ENCODE measurements at regions not wholly inside any gene's neighbourhood (a gene's known extent, or its start where the extent isn't known, plus 50 kb on each side); places are given as distances from the start of the nearest gene placed in this dataset.

DNA sequence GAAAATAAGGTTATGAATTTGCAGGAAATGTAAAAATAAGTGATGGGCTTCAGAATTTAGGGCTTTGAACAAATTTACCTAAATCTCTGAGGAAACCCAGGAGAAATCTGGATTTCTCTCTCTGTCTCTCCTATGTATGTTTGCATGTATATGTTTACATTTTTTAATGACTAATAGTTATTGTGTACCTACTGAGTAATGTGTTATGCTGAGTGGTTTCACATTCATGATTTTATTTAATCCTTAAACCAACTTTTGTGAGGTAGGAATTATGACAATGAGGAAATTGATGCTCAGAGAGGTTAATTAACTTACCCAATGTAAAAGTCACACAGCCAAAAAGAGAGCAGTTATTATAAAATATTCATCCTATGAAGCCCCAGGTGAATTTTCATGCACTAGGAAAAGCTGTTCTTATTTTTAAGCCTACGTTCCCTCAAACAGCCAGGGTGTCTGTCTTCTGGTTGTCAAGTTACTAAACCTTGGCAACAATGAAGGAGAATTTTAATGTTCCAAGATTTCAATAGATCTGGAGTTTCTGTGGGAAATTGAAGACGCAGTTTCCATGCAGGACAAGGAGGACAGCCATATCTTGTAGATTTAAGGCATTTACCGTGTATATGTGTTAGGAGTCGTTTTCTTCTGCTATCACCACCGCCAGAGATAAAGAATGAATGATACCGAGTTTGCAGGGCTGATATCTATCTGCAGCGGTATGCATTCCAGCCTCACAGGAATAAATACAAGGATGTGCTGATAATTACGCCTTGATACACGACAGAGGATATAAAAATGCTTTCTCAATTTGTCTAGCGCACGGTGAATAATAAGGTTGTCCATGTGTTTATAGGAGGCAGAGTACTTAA, 484.8 kb downstream of the ZSWIM6 start:
- DNase-seq (no peak), ATAC-seq (no peak)
- Mint-ChIP-seq H3K4me1 (peaks cover under 1% of the 10 kb centered on the region), H3K27me3 (peaks cover 14% of the 10 kb centered on the region), H3K4me3 (no peak overlapping the region), H3K27ac (no peak overlapping the region), H3K36me3 (no peaks in the 10 kb centered on the region), H3K9me3 (ENCODE audit: low read depth) (no peaks in the 10 kb centered on the region)
- CTCF ChIA-PET = interaction anchor here (1.3 kb wide), 1 partner anchor 9 kb away, joined by 3 read pairs; no protein-coding TSS in a partner anchor

DNA sequence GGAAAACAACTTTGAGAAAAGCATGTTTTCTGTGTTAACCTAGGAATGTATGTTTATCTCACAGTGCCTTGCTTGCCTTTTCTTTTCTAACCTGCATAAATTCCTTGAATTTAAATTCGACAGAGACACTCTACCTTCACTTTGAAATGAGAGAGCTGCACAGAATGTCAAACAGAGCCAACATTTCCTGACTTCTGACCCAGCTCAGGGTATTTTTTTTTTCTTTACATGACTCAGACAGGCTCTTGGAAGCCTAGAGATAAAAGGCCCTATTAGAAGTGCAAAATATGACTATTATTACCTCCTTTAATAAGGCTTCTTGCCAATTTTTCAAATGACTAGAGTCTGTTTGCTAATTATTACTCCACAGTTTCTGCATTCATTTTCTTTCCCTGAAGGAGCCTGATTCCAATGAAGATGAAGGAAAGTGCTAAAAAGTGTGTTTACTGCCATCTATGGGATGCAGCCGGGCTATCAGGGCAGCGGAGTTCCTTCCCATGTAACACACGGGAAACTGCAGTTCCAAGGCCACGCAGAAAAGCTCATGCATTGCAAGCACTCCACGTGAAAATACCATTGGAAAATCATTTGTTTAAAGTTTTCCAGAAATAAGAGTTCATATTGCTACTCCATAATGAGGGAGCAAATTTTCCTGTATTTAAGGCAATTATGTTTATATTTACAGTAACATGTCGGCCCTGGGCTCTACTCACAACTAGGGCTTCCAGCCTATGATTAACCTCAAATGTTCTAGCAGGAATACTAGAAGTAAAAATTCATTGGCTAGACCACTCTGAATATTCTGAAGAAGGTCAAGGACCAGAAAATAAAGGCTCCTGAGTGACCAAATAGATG, 485.6 kb downstream of the ZSWIM6 start:
- ATAC-seq (no peak), DNase-seq (no peak)
- Mint-ChIP-seq H3K36me3 (no peaks in the 10 kb centered on the region), H3K27me3 (peaks cover 14% of the 10 kb centered on the region), H3K4me1 (peaks cover 5% of the 10 kb centered on the region), H3K9me3 (ENCODE audit: low read depth) (no peaks in the 10 kb centered on the region), H3K27ac (no peak overlapping the region), H3K4me3 (no peak overlapping the region)
- CTCF ChIA-PET = interaction anchor here (1.3 kb wide), 1 partner anchor 8 kb away, joined by 3 read pairs; no protein-coding TSS in a partner anchor

DNA sequence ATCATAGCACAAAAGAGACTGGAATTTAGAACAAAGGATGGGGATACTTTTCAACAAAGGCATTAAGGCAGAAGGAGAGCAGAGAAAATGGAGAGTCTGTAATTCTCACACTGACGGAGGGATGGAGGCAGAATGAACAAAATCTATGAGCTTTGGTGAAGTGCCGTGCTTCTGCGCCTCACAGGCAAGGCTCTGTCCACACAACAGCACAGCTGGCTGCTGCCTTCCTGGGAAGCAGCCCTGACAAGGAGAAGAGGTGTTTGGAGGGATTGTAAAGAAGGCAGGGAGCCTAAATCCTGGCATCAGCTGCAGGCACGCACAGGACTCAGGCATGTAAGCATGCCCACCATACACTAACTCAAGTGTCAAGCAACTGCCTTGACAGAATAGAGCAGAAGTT, 485.2 kb upstream of the KIF2A start:
- Mint-ChIP-seq H3K4me3 (no peak overlapping the region), H3K27me3 (peaks cover 14% of the 10 kb centered on the region), H3K27ac (no peak overlapping the region), H3K36me3 (no peaks in the 10 kb centered on the region), H3K4me1 (peaks cover 6% of the 10 kb centered on the region), H3K9me3 (ENCODE audit: low read depth) (no peaks in the 10 kb centered on the region)
- CTCF ChIA-PET = no interaction called here
- no peak for DNase-seq
- ATAC-seq = no peak

DNA sequence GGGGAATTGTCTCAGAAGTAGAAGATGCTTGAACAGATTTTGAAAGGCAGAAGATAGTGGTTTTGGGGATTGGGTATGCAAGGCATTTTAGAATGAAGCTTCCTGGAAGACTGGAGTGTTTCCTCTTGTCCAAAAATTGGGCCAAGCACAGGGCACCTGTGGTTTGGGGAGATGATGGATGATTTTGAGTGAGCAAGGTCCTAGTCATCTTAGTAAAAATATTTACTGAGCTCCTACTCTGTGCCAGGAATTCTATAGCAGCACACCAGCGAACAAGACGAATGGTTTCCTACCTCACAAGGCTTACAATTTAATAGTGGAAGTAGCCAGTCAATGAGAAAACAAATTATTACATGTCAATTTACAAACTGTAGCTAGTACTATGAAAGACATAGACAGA, 484.4 kb upstream of the KIF2A start:
- Mint-ChIP-seq H3K9me3 (ENCODE audit: low read depth) (no peaks in the 10 kb centered on the region), H3K27me3 (peaks cover 10% of the 10 kb centered on the region), H3K27ac (no peak overlapping the region), H3K36me3 (no peaks in the 10 kb centered on the region), H3K4me3 (no peak overlapping the region), H3K4me1 (peaks cover 6% of the 10 kb centered on the region)
- CTCF ChIA-PET = no interaction called here
- ATAC-seq (no peak), DNase-seq (no peak)

DNA sequence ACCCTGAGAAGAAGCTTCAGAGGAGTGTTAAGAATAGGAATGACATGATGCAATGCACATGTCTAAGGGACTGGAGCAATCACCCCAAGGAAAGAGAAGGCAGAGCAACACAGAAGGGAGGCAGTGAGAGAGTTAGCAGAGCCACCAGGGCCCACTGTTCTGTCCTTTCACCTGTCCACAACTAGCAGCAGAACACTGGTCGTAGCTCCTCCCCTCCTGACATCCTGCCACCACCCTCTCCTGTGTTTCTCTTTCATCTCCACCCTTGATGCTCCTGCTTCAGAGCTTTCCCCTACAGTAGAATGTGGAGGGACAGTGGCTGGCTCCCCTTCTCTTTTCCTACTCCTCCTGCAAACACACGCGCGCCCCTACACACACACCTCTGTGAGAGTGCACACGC, 483.4 kb upstream of the KIF2A start:
- CTCF ChIA-PET = no interaction called here
- Mint-ChIP-seq H3K9me3 (ENCODE audit: low read depth) (no peaks in the 10 kb centered on the region), H3K4me1 (peaks cover 6% of the 10 kb centered on the region), H3K4me3 (no peak overlapping the region), H3K27ac (no peak overlapping the region), H3K36me3 (no peaks in the 10 kb centered on the region), H3K27me3 (peaks cover 15% of the 10 kb centered on the region)
- ATAC-seq (no peak), DNase-seq (no peak)

DNA sequence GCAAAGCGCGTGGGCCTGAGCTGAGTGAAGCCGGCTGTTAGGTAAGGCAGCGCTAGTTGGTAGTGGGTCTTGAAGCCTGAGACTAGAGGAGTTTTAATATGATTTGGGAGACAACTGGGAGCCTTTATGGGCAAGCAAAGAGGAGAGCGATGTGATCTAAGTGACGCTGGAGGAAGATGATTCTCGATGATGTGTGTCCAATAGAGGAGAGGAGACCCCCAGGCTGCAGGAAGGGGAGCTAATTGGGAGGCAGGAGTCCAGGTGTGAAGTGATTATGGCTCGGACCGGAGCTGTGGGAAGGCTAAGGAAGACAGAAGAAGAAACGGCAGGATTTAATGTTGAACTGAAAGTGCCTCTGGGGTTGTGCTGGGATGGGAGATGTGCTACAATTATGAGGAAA, 482.9 kb upstream of the KIF2A start:
- no peaks in the 10 kb centered on the region for H3K36me3 Mint-ChIP-seq
- peaks cover 15% of the 10 kb centered on the region for H3K27me3 Mint-ChIP-seq
- no peak overlapping the region for H3K27ac Mint-ChIP-seq
- CTCF ChIA-PET = no interaction called here
- no peak for ATAC-seq
- no peaks in the 10 kb centered on the region for H3K9me3 Mint-ChIP-seq (ENCODE audit: low read depth)
- H3K4me3 Mint-ChIP-seq = no peak overlapping the region
- no peak for DNase-seq
- H3K4me1 Mint-ChIP-seq = peaks cover 6% of the 10 kb centered on the region

DNA sequence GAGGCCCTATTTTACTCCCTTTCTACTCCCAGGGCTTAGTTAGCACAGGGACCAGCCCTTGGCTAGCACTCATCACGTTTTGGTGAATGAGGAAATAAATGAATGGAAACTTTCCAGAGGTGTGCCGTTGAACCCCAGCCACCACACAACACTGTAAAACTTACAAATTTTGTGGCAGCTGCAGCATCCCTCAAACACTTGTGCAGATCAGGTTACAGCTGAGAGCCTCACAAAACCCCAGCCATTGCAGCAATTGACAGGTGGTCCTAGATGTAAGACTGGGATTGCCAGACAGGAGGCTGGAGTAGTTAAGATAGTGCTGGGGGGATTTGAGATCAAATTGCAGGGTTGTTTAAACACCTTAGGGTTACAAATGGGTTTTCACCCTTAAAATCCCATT, 482.2 kb upstream of the KIF2A start:
- no peak overlapping the region for H3K27ac Mint-ChIP-seq
- peaks cover 10% of the 10 kb centered on the region for H3K27me3 Mint-ChIP-seq
- H3K36me3 Mint-ChIP-seq = no peaks in the 10 kb centered on the region
- H3K4me1 Mint-ChIP-seq = peaks cover 6% of the 10 kb centered on the region
- CTCF ChIA-PET = no interaction called here
- ATAC-seq (no peak), DNase-seq (no peak)
- H3K4me3 Mint-ChIP-seq = no peak overlapping the region
- no peaks in the 10 kb centered on the region for H3K9me3 Mint-ChIP-seq (ENCODE audit: low read depth)

DNA sequence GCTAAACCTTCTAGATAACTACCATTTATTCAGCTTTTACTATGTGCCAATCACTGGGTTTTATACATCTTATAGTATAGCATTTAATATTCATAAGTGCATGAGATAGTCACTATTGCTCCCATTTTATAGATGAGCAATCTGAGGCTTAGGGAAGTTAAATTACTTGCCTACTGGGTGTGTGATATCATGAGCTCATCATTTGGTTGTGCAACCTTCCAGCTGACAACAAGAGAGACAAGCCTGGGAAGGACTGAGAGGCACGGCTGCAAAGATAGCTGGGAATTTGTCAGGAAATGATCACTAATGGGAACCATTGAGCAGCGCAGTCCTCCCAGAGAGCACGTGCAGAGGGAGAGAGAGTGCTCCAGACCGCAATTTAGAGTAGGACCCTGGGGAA, 481.6 kb upstream of the KIF2A start:
- peaks cover 6% of the 10 kb centered on the region for H3K4me1 Mint-ChIP-seq
- no peaks in the 10 kb centered on the region for H3K9me3 Mint-ChIP-seq (ENCODE audit: low read depth)
- peaks cover 8% of the 10 kb centered on the region for H3K27me3 Mint-ChIP-seq
- CTCF ChIA-PET = no interaction called here
- ATAC-seq = no peak
- no peak for DNase-seq
- H3K4me3 Mint-ChIP-seq = no peak overlapping the region
- no peaks in the 10 kb centered on the region for H3K36me3 Mint-ChIP-seq
- H3K27ac Mint-ChIP-seq = no peak overlapping the region

DNA sequence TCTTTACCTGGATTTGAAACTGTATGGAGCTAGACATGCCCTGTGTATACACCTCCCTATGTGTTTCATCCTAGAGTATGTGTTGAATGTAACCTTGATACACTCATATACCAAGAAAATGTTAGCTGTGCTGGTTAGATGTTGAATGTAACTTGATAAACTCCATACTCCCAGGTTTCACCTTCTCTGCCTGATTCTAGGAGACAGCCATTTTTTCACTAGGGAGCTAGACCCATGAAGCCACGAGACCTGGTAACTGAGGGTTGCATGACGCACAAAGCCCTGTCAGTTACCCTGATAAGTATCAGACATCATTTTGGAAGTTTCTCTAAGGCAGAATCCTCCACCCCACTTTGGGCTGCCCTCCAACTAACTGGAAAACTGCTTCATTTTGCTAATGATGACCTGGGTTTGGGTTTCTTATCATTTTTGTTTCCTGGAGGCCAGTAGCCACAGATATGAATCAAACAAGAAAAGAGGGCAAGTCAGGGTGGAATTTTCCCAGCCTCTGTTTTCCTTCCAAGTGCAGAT, 478.5 kb upstream of the KIF2A start:
- H3K27me3 Mint-ChIP-seq = peaks cover 5% of the 10 kb centered on the region
- peaks cover 3% of the 10 kb centered on the region for H3K4me1 Mint-ChIP-seq
- H3K9me3 Mint-ChIP-seq (ENCODE audit: low read depth) = no peaks in the 10 kb centered on the region
- no peaks in the 10 kb centered on the region for H3K36me3 Mint-ChIP-seq
- H3K4me3 Mint-ChIP-seq = no peak overlapping the region
- no peak for ATAC-seq
- CTCF ChIA-PET = no interaction called here
- H3K27ac Mint-ChIP-seq = no peak overlapping the region
- no peak for DNase-seq

DNA sequence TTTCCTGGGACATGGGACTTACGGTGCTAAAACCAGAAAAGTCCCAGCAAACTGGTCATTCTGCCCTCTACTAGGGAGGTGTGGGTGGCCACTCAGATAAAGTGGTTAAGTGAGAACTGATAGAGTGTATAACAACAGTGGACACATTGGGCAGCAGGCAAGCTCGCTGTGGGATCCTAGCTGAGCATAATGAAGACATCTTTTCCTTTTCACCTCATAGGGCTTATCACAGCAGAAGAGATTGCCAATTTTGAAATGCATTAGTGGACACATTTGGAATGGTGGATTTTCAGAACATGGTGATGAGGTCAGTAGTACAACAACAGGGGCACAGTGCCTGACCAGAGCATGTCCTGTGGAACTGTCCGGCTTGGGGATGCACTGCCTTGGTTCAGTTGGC, 477.1 kb upstream of the KIF2A start:
- peaks cover 5% of the 10 kb centered on the region for H3K27me3 Mint-ChIP-seq
- H3K27ac Mint-ChIP-seq = no peak overlapping the region
- H3K36me3 Mint-ChIP-seq = no peaks in the 10 kb centered on the region
- CTCF ChIA-PET = no interaction called here
- ATAC-seq (no peak), DNase-seq (no peak)
- H3K4me3 Mint-ChIP-seq = no peak overlapping the region
- H3K4me1 Mint-ChIP-seq = no peaks in the 10 kb centered on the region
- H3K9me3 Mint-ChIP-seq (ENCODE audit: low read depth) = no peaks in the 10 kb centered on the region

DNA sequence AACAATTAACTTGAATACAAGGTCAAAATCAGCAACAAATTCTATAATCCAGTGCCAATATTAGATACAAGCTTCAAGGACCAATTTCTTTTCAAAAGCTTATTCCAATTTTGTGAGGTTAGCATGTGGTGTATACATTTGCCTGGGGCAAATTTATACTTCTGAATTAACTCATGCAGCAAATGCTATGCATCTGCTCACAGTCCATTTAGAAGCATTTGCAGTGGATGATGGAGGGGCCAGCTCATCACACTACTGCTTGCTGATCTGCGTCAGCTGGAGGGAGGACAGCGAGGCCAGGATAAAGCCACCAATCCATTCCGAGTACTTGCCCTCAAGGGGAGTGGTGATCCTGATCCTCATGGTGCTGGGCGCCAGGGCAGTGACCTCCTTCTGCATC, 474.3 kb upstream of the KIF2A start:
- Mint-ChIP-seq H3K36me3 (no peaks in the 10 kb centered on the region), H3K4me1 (no peaks in the 10 kb centered on the region), H3K9me3 (ENCODE audit: low read depth) (no peaks in the 10 kb centered on the region), H3K4me3 (no peak overlapping the region), H3K27ac (no peak overlapping the region), H3K27me3 (peaks cover 5% of the 10 kb centered on the region)
- ATAC-seq = no peak
- no peak for DNase-seq
- CTCF ChIA-PET = no interaction called here

DNA sequence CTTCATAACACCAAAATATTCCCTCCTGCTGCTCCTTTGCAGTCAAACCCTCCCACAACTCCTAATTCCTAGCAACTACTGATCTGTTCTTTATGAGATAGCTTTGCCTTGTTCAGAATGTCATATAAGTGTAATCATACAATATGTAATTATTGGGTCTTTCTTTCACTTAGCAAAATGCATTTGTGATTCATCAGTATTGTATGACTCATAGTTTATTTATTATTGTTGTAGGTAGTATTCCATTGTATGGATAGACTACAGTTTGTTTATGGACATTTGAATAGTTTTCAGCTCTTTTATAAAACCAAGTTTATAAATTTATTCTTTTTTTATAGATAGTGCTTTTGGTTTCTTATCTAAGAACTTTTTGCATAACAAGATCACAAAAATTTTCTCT, 468.2 kb upstream of the KIF2A start:
- ATAC-seq = no peak
- no peak overlapping the region for H3K27ac Mint-ChIP-seq
- H3K36me3 Mint-ChIP-seq = no peaks in the 10 kb centered on the region
- H3K27me3 Mint-ChIP-seq = peaks cover 3% of the 10 kb centered on the region
- no peak for DNase-seq
- H3K4me3 Mint-ChIP-seq = no peak overlapping the region
- CTCF ChIA-PET = no interaction called here
- H3K4me1 Mint-ChIP-seq = no peaks in the 10 kb centered on the region
- no peaks in the 10 kb centered on the region for H3K9me3 Mint-ChIP-seq (ENCODE audit: low read depth)

DNA sequence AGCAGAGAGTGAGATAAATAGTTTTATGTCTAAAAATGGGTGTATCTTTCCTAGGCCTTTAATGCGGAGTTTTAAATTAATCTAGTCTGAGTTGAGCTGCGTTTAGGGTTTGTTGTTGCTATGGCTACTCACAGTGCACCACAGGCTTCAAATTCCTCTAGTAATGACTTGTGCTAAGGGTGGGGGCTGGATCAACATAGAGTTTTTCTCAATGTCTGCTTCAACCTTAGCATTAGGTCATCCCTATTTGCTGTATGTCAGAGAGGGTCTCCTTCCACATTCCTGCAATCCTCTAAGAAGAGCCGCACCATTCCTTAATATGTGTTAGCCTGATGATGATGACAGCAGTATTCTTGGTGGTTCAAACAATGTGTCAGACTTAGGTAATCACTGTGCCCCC, 465.6 kb upstream of the KIF2A start:
- Mint-ChIP-seq H3K36me3 (no peaks in the 10 kb centered on the region), H3K27me3 (peaks cover 3% of the 10 kb centered on the region), H3K4me1 (no peaks in the 10 kb centered on the region), H3K27ac (no peak overlapping the region), H3K9me3 (ENCODE audit: low read depth) (no peaks in the 10 kb centered on the region), H3K4me3 (no peak overlapping the region)
- ATAC-seq = no peak
- DNase-seq = no peak
- CTCF ChIA-PET = interaction anchor here (0.6 kb wide), 1 partner anchor 240 kb away, joined by 3 read pairs; no protein-coding TSS in a partner anchor

DNA sequence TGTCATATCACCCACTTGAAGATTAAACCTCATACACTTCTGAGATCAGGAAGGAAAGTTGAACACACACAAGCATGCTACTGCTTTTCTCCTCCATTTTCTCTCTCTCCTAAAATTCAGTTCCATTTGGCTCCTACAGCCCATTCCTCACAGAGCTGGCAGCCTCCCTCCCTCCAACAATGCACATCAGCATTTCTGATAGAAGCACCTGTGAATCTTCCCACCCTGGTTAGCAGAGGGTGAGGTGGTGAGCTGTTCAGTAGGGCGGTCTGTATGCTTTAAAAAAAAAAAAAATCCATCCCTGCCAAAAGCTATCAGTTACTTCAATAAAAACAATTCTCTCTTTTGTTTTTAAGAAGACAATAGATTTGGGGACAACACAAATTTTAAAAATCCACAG, 463.2 kb upstream of the KIF2A start:
- CTCF ChIA-PET = no interaction called here
- no peaks in the 10 kb centered on the region for H3K36me3 Mint-ChIP-seq
- ATAC-seq = no peak
- no peak overlapping the region for H3K4me3 Mint-ChIP-seq
- no peak for DNase-seq
- H3K9me3 Mint-ChIP-seq (ENCODE audit: low read depth) = no peaks in the 10 kb centered on the region
- no peaks in the 10 kb centered on the region for H3K4me1 Mint-ChIP-seq
- H3K27me3 Mint-ChIP-seq = peaks cover 3% of the 10 kb centered on the region
- H3K27ac Mint-ChIP-seq = no peak overlapping the region

All from activated CD8-positive, alpha-beta memory T cell treated with anti-CD3 and anti-CD28 coated beads, Interleukin-2, amount 10 ng/mL, durations not matched to agents 7 days and 5 days (primary cell).